ENCODE measurements at regions not wholly inside any gene's neighbourhood (a gene's known extent, or its start where the extent isn't known, plus 50 kb on each side); places are given as distances from the start of the nearest gene placed in this dataset.

GRCh38 chr5:56522960-56523359, 289.8 kb upstream of the ANKRD55 start:
- WGBS (ENCODE audit: extremely low coverage, insufficient read length, low lambda C conversion rate), result no CpG with 5 or more reads among the region's 1 CpG
- no peak overlapping the region for H3K9ac ChIP-seq (ENCODE audit: extremely low read depth, insufficient read length, low read length)
- H3K9me3 Mint-ChIP-seq, result no peaks in the 10 kb centered on the region; a peak in 1 of 5 replicates
- H3K14ac ChIP-seq (ENCODE audit: insufficient read depth, low read length), result no peak overlapping the region
- no peaks in the 10 kb centered on the region for H3K23me2 ChIP-seq (ENCODE audit: insufficient read length, low read depth, low read length, poor library complexity, severe bottlenecking)
- H2BK5ac ChIP-seq (ENCODE audit: insufficient read length, low read length), result no peak overlapping the region
- no peak overlapping the region for H2BK20ac ChIP-seq (ENCODE audit: low read depth, low read length, poor library complexity, severe bottlenecking)
- no peak overlapping the region for H3K18ac ChIP-seq (ENCODE audit: insufficient read length, low read depth, low read length)
- H3K9me3 ChIP-seq (ENCODE audit: control insufficient read depth, low read depth, low read length), result no peaks in the 10 kb centered on the region
- no peaks in the 10 kb centered on the region for H4K20me1 ChIP-seq (ENCODE audit: control insufficient read depth, insufficient read depth, insufficient read length)
- no peak overlapping the region for H2BK15ac ChIP-seq (ENCODE audit: low read depth, low read length)
- H3K36me3 Mint-ChIP-seq (ENCODE audit: insufficient read depth in 1 of 3, low read depth in 3 of 3), result no peaks in the 10 kb centered on the region
- no peak overlapping the region for H3K4ac ChIP-seq (ENCODE audit: low read depth, low read length)
- H3K4me3 Mint-ChIP-seq, result no peak overlapping the region
- H3K79me2 ChIP-seq (ENCODE audit: insufficient read depth, low read length), result no peaks in the 10 kb centered on the region
- no peaks in the 10 kb centered on the region for H3K79me1 ChIP-seq (ENCODE audit: insufficient read depth, low read depth, low read length, poor library complexity, severe bottlenecking)
- H2BK12ac ChIP-seq (ENCODE audit: insufficient read length, low read depth, low read length), result no peak overlapping the region
- H2AK5ac ChIP-seq (ENCODE audit: insufficient read length, low read length), result no peak overlapping the region
- H3K4me2 ChIP-seq (ENCODE audit: insufficient read depth, insufficient read length, low read length), result no peak overlapping the region
- no peak overlapping the region for H3K27ac ChIP-seq (ENCODE audit: insufficient read length, low read depth, low read length)
- H3T11ph ChIP-seq (ENCODE audit: low read length), result no peak overlapping the region
- no peaks in the 10 kb centered on the region for H3K27me3 Mint-ChIP-seq (ENCODE audit: low read depth)
- no peaks in the 10 kb centered on the region for H3K4me1 Mint-ChIP-seq
- TF ChIP-seq CTCF (conservative IDR thresholded peaks at IDR 0.05), result no peak
- no peak overlapping the region for H3K23ac ChIP-seq (ENCODE audit: insufficient read length, low read depth, low read length)
- H3K27ac Mint-ChIP-seq, result no peak overlapping the region
- H3K27me3 ChIP-seq (ENCODE audit: insufficient read depth, low read length), result no peaks in the 10 kb centered on the region
- H2BK120ac ChIP-seq (ENCODE audit: low read depth, low read length, poor library complexity, severe bottlenecking), result no peak overlapping the region
- no peak overlapping the region for H3K56ac ChIP-seq (ENCODE audit: insufficient read length, low read depth, low read length)
- no peak overlapping the region for H2AFZ ChIP-seq (ENCODE audit: low read length)
- no peak overlapping the region for H4K5ac ChIP-seq (ENCODE audit: insufficient read length, low read depth, low read length)
- no peak overlapping the region for H4K91ac ChIP-seq (ENCODE audit: insufficient read length, low read depth, low read length)
- H3K4me1 ChIP-seq (ENCODE audit: insufficient read depth, low read length), result no peaks in the 10 kb centered on the region; the same call in 1 of the 2 replicates
- DNase-seq, result no peak
- H4K8ac ChIP-seq (replicated peaks; ENCODE audit: insufficient read length, low read depth, low read length), result no peak overlapping the region

All from H9 (cell line).